NCI-H1694 treated with DMSO at 0.1 percent for 48 hours (cell line): ENCODE measurements at regions not wholly inside any gene's neighbourhood (a gene's known extent, or its start where the extent isn't known, plus 50 kb on each side); places are given as distances from the start of the nearest gene placed in this dataset.

Experiments
- DNase-seq: peaks from one replicate; lab custom pipeline; 2025; lab: John Stamatoyannopoulos, UW

GRCh38 chr1:164308101-164308500 lies 250.9 kb upstream of the PBX1 start:
- DNase-seq: no peak

GRCh38 chr1:164310166-164310565 lies 248.8 kb upstream of the PBX1 start:
- no peak for DNase-seq

GRCh38 chr1:164311377-164311776 lies 247.6 kb upstream of the PBX1 start:
- DNase-seq: no peak

GRCh38 chr1:164320790-164321731 lies 237.9 kb upstream of the PBX1 start:
- no peak for DNase-seq

DNA sequence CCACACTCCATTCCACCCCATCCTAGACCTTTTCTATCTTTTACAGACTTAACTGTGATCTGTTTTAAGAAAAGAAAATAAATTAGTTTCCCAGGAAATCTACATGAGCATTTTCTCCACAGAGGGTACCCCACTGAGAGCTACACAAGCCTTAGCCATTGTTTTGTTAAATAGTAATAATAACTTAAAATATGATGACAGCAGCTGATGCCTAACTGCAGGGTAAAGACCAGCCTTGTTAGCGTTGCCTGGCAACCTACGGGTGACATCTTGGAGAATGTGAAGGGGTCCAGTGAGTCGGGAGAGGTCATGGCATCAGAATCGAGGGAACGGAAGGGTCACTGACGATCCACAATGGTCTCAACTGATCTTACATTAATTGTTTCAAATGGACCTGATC lies 233.2 kb upstream of the PBX1 start:
- no peak for DNase-seq

DNA sequence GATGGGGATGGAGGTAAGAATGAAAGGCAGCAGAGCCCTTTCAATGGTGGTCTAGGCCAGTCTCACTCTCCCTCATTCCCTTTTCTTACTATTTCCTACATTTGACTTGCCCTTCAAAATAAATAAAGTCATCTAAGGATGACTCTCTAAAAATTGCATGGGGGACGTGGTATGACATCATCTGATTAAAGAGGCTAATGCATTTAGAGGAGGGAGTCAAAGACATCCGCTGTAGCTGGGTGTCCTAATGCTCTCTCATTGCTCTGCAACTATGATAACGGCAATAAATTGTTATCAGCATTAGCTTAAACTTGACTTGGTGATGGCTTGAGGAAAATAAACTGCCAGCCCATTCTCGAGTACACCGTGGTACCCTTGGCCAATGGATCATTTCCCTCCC lies 225.6 kb upstream of the PBX1 start:
- no peak for DNase-seq

DNA sequence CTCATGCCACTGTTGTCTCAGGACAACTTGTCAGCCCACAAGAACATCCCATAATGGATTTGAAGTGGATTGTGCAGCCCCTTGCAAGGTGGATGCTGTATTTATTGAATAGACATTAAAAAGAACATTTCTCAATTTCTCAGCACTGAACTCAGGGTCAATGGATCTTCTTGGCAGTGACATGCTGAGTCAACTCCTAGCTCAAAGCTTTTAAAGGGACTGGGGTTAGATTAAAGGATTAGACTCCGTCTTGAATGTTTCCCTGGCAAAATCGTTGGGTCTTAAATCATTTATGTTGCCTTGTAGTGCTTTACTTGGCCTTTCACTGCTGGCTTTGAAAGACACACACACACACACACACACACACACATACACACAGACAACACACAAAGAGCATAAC lies 221.6 kb upstream of the PBX1 start:
- DNase-seq: no peak

GRCh38 chr1:164337885-164338284 lies 221.1 kb upstream of the PBX1 start:
- no peak for DNase-seq

DNA sequence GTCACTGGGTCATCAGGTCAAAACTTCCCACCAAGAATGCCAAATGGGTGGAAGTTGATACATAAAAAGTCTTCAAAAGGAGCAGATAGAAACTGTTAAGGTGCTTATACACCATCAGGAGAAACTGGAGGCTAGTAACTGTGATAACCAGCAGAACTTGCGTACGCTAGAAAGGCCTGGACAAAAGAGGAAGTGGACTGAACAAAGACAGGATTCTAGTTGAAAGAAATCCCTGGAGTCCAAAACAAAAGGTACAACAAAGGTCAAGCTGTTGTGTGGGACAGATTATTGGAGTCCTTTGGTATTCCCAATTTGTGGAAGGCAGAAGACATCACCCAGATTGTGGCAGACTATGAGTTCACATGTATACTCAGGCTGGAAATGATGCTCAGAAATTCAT lies 215.8 kb upstream of the PBX1 start:
- no peak for DNase-seq

- DNase-seq: no peak
Observed at GRCh38 chr1:164347980-164348379, 211.0 kb upstream of the PBX1 start.

DNA sequence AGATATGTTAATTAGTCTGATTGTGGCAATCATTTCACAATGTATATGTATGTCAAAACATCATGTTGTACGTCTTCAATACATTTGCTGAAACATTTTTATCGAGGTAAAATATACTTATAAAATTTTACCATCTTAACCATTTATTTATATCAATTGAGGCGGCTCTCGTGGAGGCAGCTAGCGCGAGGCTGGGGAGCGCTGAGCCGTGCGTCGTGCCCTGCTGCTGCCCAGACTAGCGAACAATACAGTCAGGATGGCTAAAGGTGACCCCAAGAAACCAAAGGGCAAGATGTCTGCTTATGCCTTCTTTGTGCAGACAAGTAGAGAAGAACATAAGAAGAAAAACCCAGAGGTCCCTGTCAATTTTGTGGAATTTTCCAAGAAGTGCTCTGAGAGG lies 202.5 kb upstream of the PBX1 start:
- no peak for DNase-seq

DNA sequence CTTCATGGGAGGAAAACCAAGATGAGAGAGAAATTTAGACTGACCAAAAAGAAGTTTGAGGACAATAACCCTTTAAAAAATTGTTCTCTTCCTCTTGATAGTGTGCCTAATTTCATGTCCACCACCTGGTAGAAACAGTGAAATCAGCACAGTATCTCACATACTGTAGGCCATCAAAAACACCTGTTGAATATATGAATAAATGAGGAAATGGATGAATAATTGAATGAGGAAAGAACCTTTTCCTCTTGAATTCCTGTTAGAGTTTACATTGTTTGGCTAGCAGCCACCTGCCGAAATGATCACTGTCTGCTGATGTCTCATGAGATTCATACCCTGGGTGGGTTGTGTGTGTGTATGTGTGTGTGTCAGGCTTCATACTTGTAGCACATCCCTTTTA lies 198.7 kb upstream of the PBX1 start:
- DNase-seq: no peak

- no peak for DNase-seq
Observed at GRCh38 chr1:164361927-164362326, 197.1 kb upstream of the PBX1 start.

GRCh38 chr1:164363980-164364379 lies 195.0 kb upstream of the PBX1 start:
- DNase-seq: no peak

DNA sequence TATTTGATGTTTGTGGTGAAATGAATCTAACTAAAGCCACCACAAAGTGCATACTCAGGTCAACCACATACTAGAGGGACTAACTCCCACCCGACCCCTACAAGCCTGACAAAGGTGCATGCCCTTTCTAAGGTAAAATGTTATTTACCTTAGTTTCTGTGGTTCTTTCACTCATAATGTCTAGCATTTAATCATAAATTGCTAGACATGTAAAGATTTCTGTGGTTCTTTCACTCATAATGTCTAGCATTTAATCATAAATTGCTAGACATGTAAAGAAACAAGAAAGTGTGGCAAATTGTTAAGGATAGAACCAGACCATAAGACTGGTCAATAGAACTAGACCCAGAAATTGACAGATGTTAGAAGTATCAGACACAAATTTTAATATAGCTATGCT lies 193.0 kb upstream of the PBX1 start:
- DNase-seq: no peak

DNA sequence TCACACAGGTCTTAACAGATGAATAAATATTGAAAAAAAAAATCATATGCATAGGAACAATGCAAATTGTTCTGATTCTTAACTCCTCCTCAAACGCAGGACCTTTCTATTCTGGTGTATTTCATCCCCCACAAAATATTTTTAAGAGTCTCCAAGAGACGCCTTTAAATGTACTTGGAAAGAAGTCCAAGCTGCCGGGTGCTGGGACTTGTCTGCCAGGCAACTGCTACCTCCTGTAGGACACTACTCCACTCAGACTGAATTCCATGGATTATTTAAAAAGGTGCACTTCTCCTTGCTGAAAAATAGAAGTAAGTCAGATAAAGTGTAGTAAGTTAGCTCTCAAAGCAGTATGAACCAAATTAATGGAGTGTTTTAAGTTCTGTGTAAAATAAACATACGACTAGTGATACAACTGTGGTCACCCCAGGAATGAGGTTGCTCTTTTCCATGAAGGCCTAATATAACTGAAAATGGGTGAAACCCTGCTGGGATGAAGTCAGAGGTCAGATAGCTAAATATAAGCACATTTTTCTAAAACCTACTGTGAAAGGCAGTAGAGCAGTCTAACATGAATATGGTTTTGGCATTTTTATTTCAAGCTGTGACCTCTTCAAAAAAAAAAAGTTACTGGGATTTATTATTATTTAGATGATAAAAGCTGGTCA lies 189.2 kb upstream of the PBX1 start:
- no peak for DNase-seq

GRCh38 chr1:164380893-164381292 lies 178.1 kb upstream of the PBX1 start:
- DNase-seq: no peak

- DNase-seq: no peak
Observed at GRCh38 chr1:164382384-164382783, 176.6 kb upstream of the PBX1 start.

- DNase-seq: no peak
Observed at GRCh38 chr1:164384262-164384661, 174.7 kb upstream of the PBX1 start.

- no peak for DNase-seq
Observed at GRCh38 chr1:164417016-164417704, 141.8 kb upstream of the PBX1 start.

GRCh38 chr1:164423136-164423535 lies 135.8 kb upstream of the PBX1 start:
- DNase-seq: no peak

DNA sequence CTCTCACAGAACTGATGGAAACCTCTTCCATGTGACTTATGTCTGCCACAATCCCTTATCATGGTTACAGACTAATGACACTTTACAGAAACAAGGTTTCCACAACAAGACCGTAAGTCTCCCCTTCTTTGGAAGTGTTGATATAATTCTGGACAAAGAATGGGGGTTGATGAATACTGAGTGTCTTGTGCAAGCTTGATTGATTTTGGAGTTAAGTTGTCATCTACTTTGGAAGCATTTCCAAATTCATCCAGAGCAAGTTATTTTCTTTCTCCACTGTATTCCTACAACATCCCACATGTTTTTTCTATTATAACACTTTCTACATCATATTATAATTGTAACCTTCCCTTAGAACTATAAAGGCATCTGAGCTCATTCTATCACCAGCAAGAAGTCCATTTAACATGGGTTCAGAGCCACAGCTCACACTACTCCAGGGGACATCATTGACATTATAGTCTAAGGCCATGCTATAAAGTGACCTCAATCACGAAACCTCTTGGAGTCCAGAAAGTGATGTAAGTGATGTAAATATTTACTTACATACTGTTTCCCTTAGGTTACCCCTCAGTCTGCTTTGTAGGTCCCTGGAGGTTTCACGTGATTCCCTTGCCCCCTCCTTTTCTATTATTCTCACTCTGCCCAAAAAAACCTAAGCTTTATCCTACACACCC lies 125.7 kb upstream of the PBX1 start:
- DNase-seq: no peak
